ENCODE measurements at regions not wholly inside any gene's neighbourhood (a gene's known extent, or its start where the extent isn't known, plus 50 kb on each side); places are given as distances from the start of the nearest gene placed in this dataset.
A peak's percentile ranks its signal among the peaks of the same experiment; 100 is the strongest.

GRCh38 chr14:49977126-49977841, 84.4 kb downstream of the ARF6 start:
- H3K27me3 ChIP-seq (ENCODE audit: insufficient read depth, poor library complexity, severe bottlenecking) = no peaks in the 10 kb centered on the region
- H3K4me3 ChIP-seq (replicated peaks; ENCODE audit: insufficient read depth, low read length) = no peak overlapping the region
- peak overlapping the region; percentile 27 for H3K27ac ChIP-seq (replicated peaks)
- peak in 1 of 2 experiments; percentile 59 for DNase-seq (ENCODE audit: low read depth in 1 of 2, low spot score in 1 of 2)
- peak; percentile 50; the same call in 1 of the 2 replicates for TF ChIP-seq SPI1 (IDR thresholded peaks at IDR 0.05; ENCODE audit: borderline replicate concordance, low read depth)
- no peak for TF ChIP-seq REST (IDR thresholded peaks at IDR 0.05; ENCODE audit: insufficient replicate concordance, low read depth)
- TF ChIP-seq CTCF (IDR thresholded peaks at IDR 0.05; ENCODE audit: insufficient read depth, low read length) = no peak
- TF ChIP-seq GABPA (IDR thresholded peaks at IDR 0.05; ENCODE audit: low read depth) = no peak
- no peak for TF ChIP-seq POLR2AphosphoS5 (IDR thresholded peaks at IDR 0.05; ENCODE audit: low read depth)

- Histone ChIP-seq H3K27ac (replicated peaks) (no peak overlapping the region), H3K27me3 (ENCODE audit: insufficient read depth, poor library complexity, severe bottlenecking) (no peaks in the 10 kb centered on the region), H3K4me3 (replicated peaks; ENCODE audit: insufficient read depth, low read length) (no peak overlapping the region)
- DNase-seq (ENCODE audit: low read depth in 1 of 2, low spot score in 1 of 2) = no peak
- TF ChIP-seq GABPA (IDR thresholded peaks at IDR 0.05; ENCODE audit: low read depth) (no peak), SPI1 (IDR thresholded peaks at IDR 0.05; ENCODE audit: borderline replicate concordance, low read depth) (no peak), REST (IDR thresholded peaks at IDR 0.05; ENCODE audit: insufficient replicate concordance, low read depth) (no peak), CTCF (IDR thresholded peaks at IDR 0.05; ENCODE audit: insufficient read depth, low read length) (no peak), POLR2AphosphoS5 (IDR thresholded peaks at IDR 0.05; ENCODE audit: low read depth) (no peak)
These were observed 87.1 kb downstream of the ARF6 start for GRCh38 chr14:49980027-49980426.

GRCh38 chr14:49982082-49982481, 89.2 kb downstream of the ARF6 start:
- no peak overlapping the region for H3K27ac ChIP-seq (replicated peaks)
- no peak for TF ChIP-seq SPI1 (IDR thresholded peaks at IDR 0.05; ENCODE audit: borderline replicate concordance, low read depth)
- TF ChIP-seq CTCF (IDR thresholded peaks at IDR 0.05; ENCODE audit: insufficient read depth, low read length) = no peak
- no peak for TF ChIP-seq REST (IDR thresholded peaks at IDR 0.05; ENCODE audit: insufficient replicate concordance, low read depth)
- TF ChIP-seq POLR2AphosphoS5 (IDR thresholded peaks at IDR 0.05; ENCODE audit: low read depth) = no peak
- no peak overlapping the region for H3K4me3 ChIP-seq (replicated peaks; ENCODE audit: insufficient read depth, low read length)
- H3K27me3 ChIP-seq (ENCODE audit: insufficient read depth, poor library complexity, severe bottlenecking) = no peaks in the 10 kb centered on the region
- no peak for DNase-seq (ENCODE audit: low read depth in 1 of 2, low spot score in 1 of 2)
